ENCODE measurements at regions not wholly inside any gene's neighbourhood (a gene's known extent, or its start where the extent isn't known, plus 50 kb on each side); places are given as distances from the start of the nearest gene placed in this dataset.

GRCh38 chr3:137349557-137350348 lies 392.0 kb downstream of the IL20RB start:
- no peak for ATAC-seq
- H3K27ac ChIP-seq: no peak overlapping the region
- no peak overlapping the region for H3K4me3 ChIP-seq
- H3K4me1 ChIP-seq: no peaks in the 10 kb centered on the region
- WGBS, 2 donors (ENCODE audit: low coverage in 1 of 2): 79 to 80% methylated on average over 8 of the region's 8 CpGs
- H3K9me3 ChIP-seq: no peaks in the 10 kb centered on the region
- TF ChIP-seq EP300 (IDR thresholded peaks at IDR 0.05) (no peak), POLR2A (IDR thresholded peaks at IDR 0.05) (no peak), POLR2AphosphoS5 (IDR thresholded peaks at IDR 0.05) (no peak)
- TF ChIP-seq, protein P1, sequence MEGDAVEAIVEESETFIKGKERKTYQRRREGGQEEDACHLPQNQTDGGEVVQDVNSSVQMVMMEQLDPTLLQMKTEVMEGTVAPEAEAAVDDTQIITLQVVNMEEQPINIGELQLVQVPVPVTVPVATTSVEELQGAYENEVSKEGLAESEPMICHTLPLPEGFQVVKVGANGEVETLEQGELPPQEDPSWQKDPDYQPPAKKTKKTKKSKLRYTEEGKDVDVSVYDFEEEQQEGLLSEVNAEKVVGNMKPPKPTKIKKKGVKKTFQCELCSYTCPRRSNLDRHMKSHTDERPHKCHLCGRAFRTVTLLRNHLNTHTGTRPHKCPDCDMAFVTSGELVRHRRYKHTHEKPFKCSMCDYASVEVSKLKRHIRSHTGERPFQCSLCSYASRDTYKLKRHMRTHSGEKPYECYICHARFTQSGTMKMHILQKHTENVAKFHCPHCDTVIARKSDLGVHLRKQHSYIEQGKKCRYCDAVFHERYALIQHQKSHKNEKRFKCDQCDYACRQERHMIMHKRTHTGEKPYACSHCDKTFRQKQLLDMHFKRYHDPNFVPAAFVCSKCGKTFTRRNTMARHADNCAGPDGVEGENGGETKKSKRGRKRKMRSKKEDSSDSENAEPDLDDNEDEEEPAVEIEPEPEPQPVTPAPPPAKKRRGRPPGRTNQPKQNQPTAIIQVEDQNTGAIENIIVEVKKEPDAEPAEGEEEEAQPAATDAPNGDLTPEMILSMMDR (IDR thresholded peaks at IDR 0.05): no peak
- no peaks in the 10 kb centered on the region for H3K36me3 ChIP-seq
- no peaks in the 10 kb centered on the region for H3K27me3 ChIP-seq

DNA sequence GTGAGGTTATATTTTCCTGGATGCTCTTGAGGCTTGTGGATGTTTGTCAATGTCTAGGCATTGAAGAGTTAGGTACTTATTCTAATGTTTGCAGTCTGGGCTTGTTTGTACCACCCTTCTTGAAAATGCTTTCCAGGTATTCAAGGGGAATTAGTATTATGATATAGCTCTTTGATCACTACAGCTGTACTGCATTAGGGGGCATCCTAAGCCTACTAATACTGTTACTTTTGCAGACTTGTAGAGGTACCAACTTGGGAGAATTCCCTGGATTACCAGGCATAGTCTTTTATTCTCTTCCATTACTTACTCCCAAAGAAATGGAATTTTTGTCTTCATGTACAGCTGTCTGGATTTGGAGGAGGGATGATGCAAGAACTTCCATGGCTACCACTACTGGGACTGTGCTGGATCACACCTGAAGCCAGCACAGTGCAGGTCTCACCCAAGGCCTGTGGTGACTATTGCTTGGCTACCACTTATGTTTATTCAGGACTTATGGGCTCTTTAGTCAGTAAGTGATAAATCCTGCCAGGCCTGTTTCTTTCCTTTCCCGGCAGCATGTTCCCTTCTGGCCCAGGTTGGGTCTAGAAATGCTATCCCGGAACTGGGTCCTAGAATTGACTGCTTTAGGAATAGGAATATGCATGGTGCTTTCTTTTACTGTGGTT lies 402.9 kb downstream of the IL20RB start:
- Histone ChIP-seq H3K27me3 (peaks cover 6% of the 10 kb centered on the region), H3K27ac (no peak overlapping the region), H3K4me1 (no peaks in the 10 kb centered on the region), H3K9me3 (peaks cover 0 to 51% (median 0%) of the 10 kb centered on the region in 3 donors), H3K4me3 (no peak overlapping the region), H3K36me3 (no peaks in the 10 kb centered on the region)
- no CpG with 5 or more reads among the region's 2 CpGs for WGBS, 2 donors (ENCODE audit: low coverage in 1 of 2)
- TF ChIP-seq POLR2A (IDR thresholded peaks at IDR 0.05) (no peak), POLR2AphosphoS5 (IDR thresholded peaks at IDR 0.05) (no peak), EP300 (IDR thresholded peaks at IDR 0.05) (no peak)
- TF ChIP-seq, protein P1 (IDR thresholded peaks at IDR 0.05): no peak
- no peak for ATAC-seq

GRCh38 chr3:137382005-137382594 lies 382.0 kb upstream of the SOX14 start:
- Histone ChIP-seq H3K27me3 (no peaks in the 10 kb centered on the region), H3K4me1 (no peaks in the 10 kb centered on the region), H3K27ac (no peak overlapping the region), H3K36me3 (no peaks in the 10 kb centered on the region), H3K9me3 (peaks cover 0 to 24% (median 0%) of the 10 kb centered on the region in 3 donors), H3K4me3 (no peak overlapping the region)
- no peak for ATAC-seq
- WGBS, 2 donors (ENCODE audit: low coverage in 1 of 2): 57 to 72% methylated on average over 3 of the region's 3 CpGs
- TF ChIP-seq EP300 (IDR thresholded peaks at IDR 0.05) (no peak), POLR2AphosphoS5 (IDR thresholded peaks at IDR 0.05) (no peak), POLR2A (IDR thresholded peaks at IDR 0.05) (no peak)
- TF ChIP-seq, protein P1 (IDR thresholded peaks at IDR 0.05): no peak

GRCh38 chr3:137385922-137386321 lies 378.2 kb upstream of the SOX14 start:
- no peaks in the 10 kb centered on the region for H3K27me3 ChIP-seq
- no peaks in the 10 kb centered on the region for H3K4me1 ChIP-seq
- ATAC-seq: no peak
- H3K36me3 ChIP-seq: no peaks in the 10 kb centered on the region
- H3K27ac ChIP-seq: no peak overlapping the region
- peaks cover 0 to 6% (median 0%) of the 10 kb centered on the region in 3 donors for H3K9me3 ChIP-seq
- WGBS, 2 donors (ENCODE audit: low coverage in 1 of 2): 100% methylated on average over 1 of the region's 1 CpG; no CpG with 5 or more reads in 1 of the 2 donors
- no peak overlapping the region for H3K4me3 ChIP-seq
- TF ChIP-seq POLR2A (IDR thresholded peaks at IDR 0.05): no peak
- TF ChIP-seq POLR2AphosphoS5 (IDR thresholded peaks at IDR 0.05): no peak
- TF ChIP-seq, protein P1 (IDR thresholded peaks at IDR 0.05): no peak
- TF ChIP-seq EP300 (IDR thresholded peaks at IDR 0.05): no peak

Measured in gastroesophageal sphincter (tissue), 4 donors.